Putamen (tissue), 1 donor: ENCODE measurements at regions not wholly inside any gene's neighbourhood (a gene's known extent, or its start where the extent isn't known, plus 50 kb on each side); places are given as distances from the start of the nearest gene placed in this dataset.
"Not testable (repeated sequence)": the region's sequence is repeated elsewhere in the genome, so short reads cannot be mapped to it uniquely, and the experiment has no call there.

Experiments used
- DNase-seq: peaks from one replicate; pipeline ENCODE4 v3.0.0-alpha.2; 2016; ENCODE audit warnings: low spot score

GRCh38 chr2:239743206-239743605 lies 281.9 kb downstream of the NDUFA10 start:
- no peak for DNase-seq

- no peak for DNase-seq
Observed at GRCh38 chr2:239742377-239742776, 282.8 kb downstream of the NDUFA10 start.

- DNase-seq: no peak
Observed at GRCh38 chr2:239739206-239739605, 285.9 kb downstream of the NDUFA10 start.

GRCh38 chr2:239738159-239738558 lies 287.0 kb downstream of the NDUFA10 start:
- DNase-seq: no peak

- no peak for DNase-seq
Observed at GRCh38 chr2:239737144-239737463, 288.0 kb downstream of the NDUFA10 start.

GRCh38 chr2:239736358-239737143 lies 288.6 kb downstream of the NDUFA10 start:
- no peak for DNase-seq

- no peak for DNase-seq
Observed at GRCh38 chr2:239735829-239736357, 289.2 kb downstream of the NDUFA10 start.

- peak; percentile 39 for DNase-seq
Observed at GRCh38 chr2:239735131-239735828, 289.9 kb downstream of the NDUFA10 start.

- no peak for DNase-seq
Observed at GRCh38 chr2:239734436-239735005, 290.6 kb downstream of the NDUFA10 start.

GRCh38 chr2:239732666-239733010 lies 292.5 kb downstream of the NDUFA10 start:
- no peak for DNase-seq

GRCh38 chr2:239731998-239732665 lies 293.0 kb downstream of the NDUFA10 start:
- no peak for DNase-seq

GRCh38 chr2:239731422-239731821 lies 293.7 kb downstream of the NDUFA10 start:
- DNase-seq: no peak

GRCh38 chr2:239730897-239731296 lies 294.2 kb downstream of the NDUFA10 start:
- no peak for DNase-seq

- not testable (repeated sequence) for DNase-seq
Observed at GRCh38 chr2:239730567-239730882, 294.6 kb downstream of the NDUFA10 start.

- DNase-seq: no peak
Observed at GRCh38 chr2:239729681-239730566, 295.2 kb downstream of the NDUFA10 start.

- no peak for DNase-seq
Observed at GRCh38 chr2:239729151-239729550, 296.0 kb downstream of the NDUFA10 start.

- DNase-seq: no peak
Observed at GRCh38 chr2:239728751-239729150, 296.4 kb downstream of the NDUFA10 start.

- DNase-seq: peak; percentile 49
Observed at GRCh38 chr2:239727776-239728600, 297.2 kb downstream of the NDUFA10 start.

- no peak for DNase-seq
Observed at GRCh38 chr2:239727182-239727775, 297.9 kb downstream of the NDUFA10 start.

- no peak for DNase-seq
Observed at GRCh38 chr2:239726631-239727181, 298.4 kb downstream of the NDUFA10 start.
